BJ (cell line): ENCODE measurements at regions not wholly inside any gene's neighbourhood (a gene's known extent, or its start where the extent isn't known, plus 50 kb on each side); places are given as distances from the start of the nearest gene placed in this dataset.

Experiments used
- CTCF ChIA-PET: fragments of 350-600 bp; formaldehyde crosslinking; extraction: SDS; loops from one replicate; lab custom pipeline; 2021; ENCODE audit warnings: antibody characterized with exemption, inconsistent platforms; lab: Yijun Ruan, JAX
- POLR2A ChIA-PET: fragments of 300-600 bp; sonication (Branson Sonifier 250); formaldehyde crosslinking; extraction: SDS; loops from one replicate; lab custom pipeline; 2021; ENCODE audit warnings: antibody characterized with exemption; lab: Charles Lee
- DNase-seq: peaks from one replicate; pipeline ENCODE4 v3.0.0-alpha.2; 2011; ENCODE audit warnings: low read depth
- H3K27me3 ChIP-seq: 2 replicates; pipeline ENCODE4 v1.6.0; 2011; ENCODE audit warnings: low read length; ENCODE audit not compliant: control insufficient read depth, insufficient read depth
- H3K36me3 ChIP-seq: 2 replicates; pipeline ENCODE4 v1.5.1; 2011; ENCODE audit warnings: low read length; ENCODE audit not compliant: control insufficient read depth, insufficient read depth
- H3K4me3 ChIP-seq: 2 replicates; pipeline ENCODE4 v1.5.1; 2011; ENCODE audit warnings: low read depth, mild to moderate bottlenecking, control low read depth, low read length
- TF ChIP-seq, protein P1 (sequence below): IDR thresholded peaks from 2 replicates; pipeline ENCODE4 v1.5.1; 2011; ENCODE audit warnings: low read depth, mild to moderate bottlenecking, control low read depth, inconsistent platforms, low read length, moderate library complexity; ENCODE audit not compliant: insufficient read depth

DNA sequence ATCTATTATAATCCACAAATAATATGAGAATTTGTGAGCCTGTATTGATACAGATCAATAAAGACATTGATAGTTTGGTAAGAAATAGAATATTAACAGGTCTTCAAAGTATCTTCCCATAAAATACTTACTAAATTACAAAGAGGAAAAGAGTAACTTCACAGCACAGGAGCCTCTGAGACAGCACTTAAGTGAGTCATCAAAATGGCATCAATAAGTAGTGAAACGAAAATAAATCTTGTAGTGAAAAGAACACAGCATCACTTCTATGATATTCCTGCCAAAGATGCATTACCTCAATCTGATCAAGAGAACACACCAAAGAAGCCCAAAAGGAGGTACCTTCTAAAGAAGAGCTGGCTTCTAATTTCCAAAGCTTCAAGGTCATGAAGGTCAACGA lies 116.4 kb downstream of the CBLN2 start:
- ChIA-PET POLR2A (no interaction called here), CTCF (no interaction called here)
- TF ChIP-seq, protein P1, sequence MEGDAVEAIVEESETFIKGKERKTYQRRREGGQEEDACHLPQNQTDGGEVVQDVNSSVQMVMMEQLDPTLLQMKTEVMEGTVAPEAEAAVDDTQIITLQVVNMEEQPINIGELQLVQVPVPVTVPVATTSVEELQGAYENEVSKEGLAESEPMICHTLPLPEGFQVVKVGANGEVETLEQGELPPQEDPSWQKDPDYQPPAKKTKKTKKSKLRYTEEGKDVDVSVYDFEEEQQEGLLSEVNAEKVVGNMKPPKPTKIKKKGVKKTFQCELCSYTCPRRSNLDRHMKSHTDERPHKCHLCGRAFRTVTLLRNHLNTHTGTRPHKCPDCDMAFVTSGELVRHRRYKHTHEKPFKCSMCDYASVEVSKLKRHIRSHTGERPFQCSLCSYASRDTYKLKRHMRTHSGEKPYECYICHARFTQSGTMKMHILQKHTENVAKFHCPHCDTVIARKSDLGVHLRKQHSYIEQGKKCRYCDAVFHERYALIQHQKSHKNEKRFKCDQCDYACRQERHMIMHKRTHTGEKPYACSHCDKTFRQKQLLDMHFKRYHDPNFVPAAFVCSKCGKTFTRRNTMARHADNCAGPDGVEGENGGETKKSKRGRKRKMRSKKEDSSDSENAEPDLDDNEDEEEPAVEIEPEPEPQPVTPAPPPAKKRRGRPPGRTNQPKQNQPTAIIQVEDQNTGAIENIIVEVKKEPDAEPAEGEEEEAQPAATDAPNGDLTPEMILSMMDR, result no peak
- H3K36me3 ChIP-seq, result no peaks in the 10 kb centered on the region
- no peaks in the 10 kb centered on the region for H3K27me3 ChIP-seq
- no peak overlapping the region for H3K4me3 ChIP-seq
- no peak for DNase-seq

DNA sequence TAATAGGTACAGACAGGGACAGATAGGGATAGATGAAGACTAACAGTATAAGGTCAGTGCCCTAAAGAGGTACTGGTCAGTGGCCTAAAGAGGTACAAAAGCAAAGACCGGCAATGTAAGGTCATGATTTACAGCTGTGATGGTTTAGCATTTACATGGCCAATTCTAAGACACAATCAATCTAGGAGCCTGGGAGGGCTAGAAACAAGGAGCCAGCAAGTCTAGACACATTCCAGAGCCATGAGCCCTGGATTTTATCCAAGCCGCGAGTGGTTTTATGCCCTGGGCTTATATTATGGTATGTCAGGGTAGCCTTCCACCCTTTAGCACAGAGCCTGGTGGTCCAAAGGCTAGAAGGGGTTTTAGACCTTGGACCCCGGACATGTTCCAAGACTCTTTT lies 124.2 kb downstream of the CBLN2 start:
- H3K4me3 ChIP-seq, result no peak overlapping the region
- DNase-seq, result no peak
- POLR2A ChIA-PET, result no interaction called here
- H3K27me3 ChIP-seq, result no peaks in the 10 kb centered on the region
- no peaks in the 10 kb centered on the region for H3K36me3 ChIP-seq
- CTCF ChIA-PET, result interaction anchor here (0.7 kb wide), 1 partner anchor 231 kb away, joined by 3 read pairs; no protein-coding TSS in a partner anchor
- TF ChIP-seq, protein P1, result no peak

DNA sequence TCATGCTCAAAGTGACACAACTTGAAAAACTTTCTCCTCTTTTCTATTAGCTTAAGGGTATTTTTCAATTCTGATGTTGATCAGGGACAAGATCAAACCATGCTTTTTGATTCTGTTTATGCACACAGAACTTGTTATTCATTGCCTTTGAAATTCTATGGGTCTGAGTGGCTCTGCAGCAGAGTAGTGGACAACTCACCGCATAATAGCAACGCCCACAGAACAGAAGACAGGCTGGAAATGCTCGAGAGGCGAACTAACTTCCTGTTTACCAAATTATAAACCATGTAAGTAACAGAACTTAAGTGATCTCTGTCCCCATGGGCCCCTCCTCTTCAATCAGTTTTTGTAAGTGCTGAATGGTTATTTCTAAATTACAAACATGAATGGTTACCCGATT lies 131.2 kb downstream of the CBLN2 start:
- no peaks in the 10 kb centered on the region for H3K36me3 ChIP-seq
- H3K27me3 ChIP-seq, result no peaks in the 10 kb centered on the region
- DNase-seq, result no peak
- CTCF ChIA-PET, result no interaction called here
- POLR2A ChIA-PET, result no interaction called here
- no peak overlapping the region for H3K4me3 ChIP-seq
- TF ChIP-seq, protein P1, result no peak

DNA sequence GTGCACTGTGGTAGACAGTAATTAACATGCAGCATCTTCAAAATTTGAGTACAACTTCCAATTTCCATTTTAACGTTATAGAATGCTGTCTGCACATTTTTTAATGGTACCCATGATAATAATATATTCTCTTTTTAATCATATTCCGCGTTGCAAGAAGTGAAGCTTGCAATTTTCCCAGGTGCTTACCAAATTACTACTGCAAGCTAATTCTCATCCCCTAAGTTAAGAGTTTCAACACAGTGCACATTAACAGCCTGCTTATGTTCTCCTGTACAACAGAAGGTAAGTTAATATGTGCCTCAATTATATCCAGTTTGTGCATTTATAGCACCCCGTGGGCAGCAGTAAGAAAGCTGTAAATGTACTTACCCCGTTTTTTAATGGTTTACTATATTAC lies 132.9 kb downstream of the CBLN2 start:
- DNase-seq, result no peak
- Histone ChIP-seq H3K36me3 (no peaks in the 10 kb centered on the region), H3K27me3 (no peaks in the 10 kb centered on the region), H3K4me3 (no peak overlapping the region)
- POLR2A ChIA-PET, result no interaction called here
- TF ChIP-seq, protein P1, result no peak
- CTCF ChIA-PET, result no interaction called here

DNA sequence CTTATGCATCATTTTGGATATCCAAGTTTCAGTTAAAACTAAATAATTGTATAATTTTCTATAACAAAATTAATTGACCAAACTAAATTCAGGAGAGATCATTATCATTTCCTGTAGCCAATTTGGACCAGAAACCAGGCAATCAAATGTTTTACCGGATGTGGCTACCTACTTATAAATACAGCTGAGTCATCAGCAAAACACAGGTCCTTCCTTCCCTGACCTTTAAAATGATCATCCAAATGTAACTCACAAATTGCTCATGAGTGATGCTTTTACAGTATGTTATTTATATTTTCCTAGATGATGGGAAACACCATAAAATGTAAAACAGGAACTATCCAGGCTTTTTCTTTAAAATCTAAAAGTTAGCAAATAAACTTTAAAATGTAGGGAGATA lies 133.7 kb downstream of the CBLN2 start:
- no peaks in the 10 kb centered on the region for H3K36me3 ChIP-seq
- ChIA-PET POLR2A (no interaction called here), CTCF (no interaction called here)
- DNase-seq, result no peak
- H3K27me3 ChIP-seq, result no peaks in the 10 kb centered on the region
- TF ChIP-seq, protein P1, result no peak
- H3K4me3 ChIP-seq, result no peak overlapping the region
